GM12873 (cell line): ENCODE measurements at regions not wholly inside any gene's neighbourhood (a gene's known extent, or its start where the extent isn't known, plus 50 kb on each side); places are given as distances from the start of the nearest gene placed in this dataset.

ENCODE experiments used
- TF ChIP-seq, protein P1 (sequence below): IDR thresholded peaks from 2 replicates; pipeline ENCODE4 v1.5.1; 2012; ENCODE audit warnings: low read depth, mild to moderate bottlenecking, moderate library complexity, low read length, control low read depth; ENCODE audit not compliant: insufficient read depth; ENCODE audit errors: missing control alignments

DNA sequence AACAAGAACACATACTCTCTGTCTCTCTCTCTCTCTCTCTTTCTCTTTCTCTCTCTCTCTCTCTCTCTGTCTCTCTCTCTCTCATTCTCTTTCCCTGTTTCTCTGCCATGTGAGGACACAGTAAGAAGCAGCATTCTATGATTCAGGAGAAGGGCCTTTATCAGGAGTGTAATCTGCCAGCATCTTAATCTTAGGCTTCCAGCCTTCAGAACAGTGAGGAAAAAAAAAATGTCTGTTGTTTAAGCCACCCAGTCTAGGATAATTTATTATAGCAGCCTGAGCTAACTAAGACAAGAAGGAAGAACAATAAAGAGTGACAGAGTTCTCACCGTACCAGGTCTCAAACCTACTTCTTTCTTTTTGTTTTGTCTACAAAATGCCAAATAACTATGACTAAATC, 399.4 kb downstream of the SOCS6 start:
- TF ChIP-seq, protein P1, sequence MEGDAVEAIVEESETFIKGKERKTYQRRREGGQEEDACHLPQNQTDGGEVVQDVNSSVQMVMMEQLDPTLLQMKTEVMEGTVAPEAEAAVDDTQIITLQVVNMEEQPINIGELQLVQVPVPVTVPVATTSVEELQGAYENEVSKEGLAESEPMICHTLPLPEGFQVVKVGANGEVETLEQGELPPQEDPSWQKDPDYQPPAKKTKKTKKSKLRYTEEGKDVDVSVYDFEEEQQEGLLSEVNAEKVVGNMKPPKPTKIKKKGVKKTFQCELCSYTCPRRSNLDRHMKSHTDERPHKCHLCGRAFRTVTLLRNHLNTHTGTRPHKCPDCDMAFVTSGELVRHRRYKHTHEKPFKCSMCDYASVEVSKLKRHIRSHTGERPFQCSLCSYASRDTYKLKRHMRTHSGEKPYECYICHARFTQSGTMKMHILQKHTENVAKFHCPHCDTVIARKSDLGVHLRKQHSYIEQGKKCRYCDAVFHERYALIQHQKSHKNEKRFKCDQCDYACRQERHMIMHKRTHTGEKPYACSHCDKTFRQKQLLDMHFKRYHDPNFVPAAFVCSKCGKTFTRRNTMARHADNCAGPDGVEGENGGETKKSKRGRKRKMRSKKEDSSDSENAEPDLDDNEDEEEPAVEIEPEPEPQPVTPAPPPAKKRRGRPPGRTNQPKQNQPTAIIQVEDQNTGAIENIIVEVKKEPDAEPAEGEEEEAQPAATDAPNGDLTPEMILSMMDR, result no peak

DNA sequence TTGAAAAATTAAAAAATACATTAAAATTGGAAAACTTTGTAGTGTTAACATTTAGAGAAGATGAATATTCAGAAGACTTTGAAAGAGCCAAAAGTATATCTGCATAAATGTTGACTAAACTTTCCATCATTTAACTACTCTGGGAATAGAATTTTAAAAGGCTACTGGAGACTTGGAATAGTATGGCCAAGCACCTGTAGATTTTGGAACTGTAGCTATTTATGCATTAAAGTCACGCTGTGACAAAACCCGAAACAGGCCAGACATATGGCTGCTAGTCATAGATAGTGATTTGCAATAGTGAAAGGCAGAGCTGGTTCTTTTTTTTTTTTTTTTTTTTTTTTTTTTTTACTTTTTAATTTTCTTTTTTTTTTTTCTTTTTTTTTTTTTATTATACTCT, 396.0 kb downstream of the SOCS6 start:
- TF ChIP-seq, protein P1, result no peak

DNA sequence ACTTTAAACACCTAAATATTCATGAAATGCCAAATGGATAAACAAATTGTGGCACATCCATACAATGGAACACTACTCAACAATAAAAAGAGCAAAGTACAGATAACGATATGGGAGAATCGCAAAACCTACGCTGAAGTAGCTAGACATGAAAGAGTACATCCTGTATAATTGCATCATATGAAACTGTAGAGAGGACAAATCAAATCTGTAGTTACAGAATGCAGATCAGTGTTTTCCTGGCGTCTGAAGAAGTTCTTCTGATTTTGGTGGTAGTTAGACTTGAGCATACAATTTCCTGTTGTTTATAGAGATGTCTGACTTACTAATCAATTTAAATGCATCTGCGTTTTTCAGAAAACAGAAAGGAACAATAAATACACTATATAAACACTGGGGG, 394.4 kb downstream of the SOCS6 start:
- TF ChIP-seq, protein P1, result no peak

DNA sequence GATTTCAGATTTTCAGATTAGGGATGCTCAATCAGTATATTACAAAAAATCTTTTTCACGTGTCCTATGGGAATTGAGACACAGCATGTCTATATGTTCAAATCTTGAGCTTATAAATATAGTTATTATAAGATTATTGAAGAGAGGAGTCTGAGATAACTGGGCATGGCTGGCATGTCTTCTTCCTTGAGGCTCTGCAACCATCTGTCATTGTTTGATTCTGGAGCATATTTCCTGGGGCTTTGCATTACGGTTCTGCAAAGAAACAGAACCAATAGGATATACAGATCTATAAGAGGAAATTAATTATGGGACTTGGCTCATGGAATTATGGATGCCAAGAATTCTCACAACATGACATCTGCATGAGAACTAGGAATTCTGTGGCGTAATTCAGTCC, 386.1 kb downstream of the SOCS6 start:
- TF ChIP-seq, protein P1, result no peak

DNA sequence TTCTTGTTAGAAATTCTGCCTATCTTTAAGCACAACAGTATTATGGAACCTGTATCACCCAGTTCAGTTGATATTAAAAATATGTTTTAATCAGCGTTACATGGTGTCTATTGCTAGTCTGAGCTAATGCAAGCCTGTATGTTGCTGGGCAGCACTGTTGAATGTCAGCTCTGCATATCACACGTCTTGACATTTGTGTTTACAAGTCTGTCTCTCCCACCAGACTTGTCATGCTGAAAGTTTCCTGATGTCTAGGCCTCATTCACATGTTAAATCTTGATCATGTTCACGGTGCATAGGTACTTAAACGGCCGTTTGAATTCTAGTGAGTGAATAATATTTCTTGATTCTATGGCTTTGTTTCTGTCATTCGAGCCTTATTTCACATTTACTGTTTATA, 385.0 kb downstream of the SOCS6 start:
- TF ChIP-seq, protein P1, result no peak

DNA sequence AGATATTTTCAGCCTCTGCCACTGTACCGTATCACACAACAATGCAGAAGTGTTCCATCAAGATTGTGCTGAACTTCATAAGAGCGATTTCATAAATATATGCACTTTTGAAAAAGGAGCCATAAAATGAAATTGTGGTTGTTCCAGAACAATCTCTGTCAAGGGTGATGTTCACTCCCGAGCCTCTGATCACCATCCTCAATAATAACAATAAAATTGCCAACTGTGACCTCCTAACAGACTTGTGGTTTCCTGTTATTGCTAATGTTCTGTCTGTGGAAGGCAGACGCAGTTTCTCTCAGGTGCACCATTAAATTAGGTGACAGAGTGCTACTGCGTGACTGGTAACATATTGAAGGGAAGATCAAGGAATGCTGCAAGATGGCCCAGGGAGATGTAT, 383.7 kb downstream of the SOCS6 start:
- TF ChIP-seq, protein P1, result no peak

DNA sequence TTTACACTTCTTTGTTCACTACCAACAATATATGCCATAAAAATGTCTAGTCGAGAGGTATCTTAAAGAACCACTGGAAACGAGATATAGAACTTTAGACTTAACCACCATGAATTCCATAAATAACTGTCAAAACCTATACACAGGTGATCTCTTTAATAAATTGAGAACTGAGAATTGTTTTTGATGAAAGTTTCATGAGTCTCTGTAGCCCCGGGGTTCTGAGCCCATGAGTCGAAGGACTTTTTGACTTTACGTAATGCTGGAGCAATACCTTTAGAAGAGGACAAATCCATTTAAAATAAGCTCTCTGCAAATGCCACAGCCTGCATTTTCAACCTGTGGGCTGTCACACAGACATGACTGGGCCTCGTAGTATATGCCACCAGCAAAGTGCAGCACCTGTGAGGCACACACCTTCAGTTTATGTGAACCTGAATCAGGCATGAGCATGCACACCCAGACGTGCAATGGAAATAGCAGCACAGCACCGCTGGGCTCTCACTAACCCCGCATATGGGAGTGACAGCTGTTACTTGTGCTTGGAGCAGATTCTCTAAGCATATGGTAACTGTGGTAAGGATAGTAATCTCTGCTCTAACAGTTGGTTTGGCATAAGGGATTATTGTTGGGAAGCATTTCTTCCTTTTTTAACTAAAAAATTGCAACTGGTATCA, 383.2 kb downstream of the SOCS6 start:
- TF ChIP-seq, protein P1, result no peak
